IPS-NIHi11 (cell line): ENCODE measurements at regions not wholly inside any gene's neighbourhood (a gene's known extent, or its start where the extent isn't known, plus 50 kb on each side); places are given as distances from the start of the nearest gene placed in this dataset.
A peak's percentile ranks its signal among the peaks of the same experiment; 100 is the strongest.

Experiments used
- DNase-seq: peaks from one replicate; pipeline ENCODE4 v3.0.0; 2012; ENCODE audit warnings: mixed read lengths, low spot score

- DNase-seq, result no peak
These were observed 916.7 kb downstream of the TECRL start for GRCh38 chr4:63492515-63492914.

GRCh38 chr4:63464393-63464792 lies 944.9 kb downstream of the TECRL start:
- DNase-seq, result no peak

GRCh38 chr4:63460075-63460474 lies 949.2 kb downstream of the TECRL start:
- DNase-seq, result no peak

DNA sequence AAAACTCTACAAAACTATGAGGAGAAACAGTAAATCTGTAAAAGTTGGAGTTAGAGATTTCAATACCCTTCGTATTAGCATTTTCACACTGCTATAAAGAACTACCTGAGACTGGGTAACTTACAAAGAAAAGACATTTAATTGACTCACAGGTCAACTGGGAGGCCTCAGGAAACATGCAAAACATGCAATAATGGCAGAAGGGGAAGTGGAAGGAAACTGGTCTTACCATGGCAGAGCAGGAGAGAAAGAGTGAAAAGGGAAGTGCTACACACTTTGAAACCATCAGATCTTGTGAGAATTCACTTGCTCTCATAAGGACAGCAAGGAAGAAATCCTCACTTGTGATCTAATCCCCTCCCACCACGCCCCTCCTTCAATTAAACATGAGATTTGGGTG lies 949.9 kb downstream of the TECRL start:
- DNase-seq, result no peak

- no peak for DNase-seq
These were observed 951.2 kb downstream of the TECRL start for GRCh38 chr4:63458010-63458409.

- DNase-seq, result no peak
These were observed 969.0 kb downstream of the TECRL start for GRCh38 chr4:63440236-63440635.

DNA sequence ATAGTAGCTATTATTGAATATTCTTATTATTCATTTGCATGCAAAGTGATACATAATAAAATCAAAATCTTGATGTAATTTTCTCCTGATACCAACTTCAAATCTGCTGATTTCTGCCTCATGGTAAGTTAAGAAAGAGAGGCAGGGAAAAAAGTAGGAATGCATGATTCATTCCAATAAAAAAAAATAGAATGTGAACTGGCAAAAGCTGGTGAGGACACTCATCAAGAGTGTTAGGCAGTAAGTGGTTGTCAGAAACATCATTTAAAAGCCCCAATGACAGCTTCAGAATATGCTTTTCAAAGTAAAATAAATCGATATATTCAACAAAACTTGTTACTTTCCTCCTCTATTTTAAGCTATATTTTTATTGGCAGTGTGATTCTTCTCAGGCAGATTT lies 979.1 kb downstream of the TECRL start:
- DNase-seq, result no peak

DNA sequence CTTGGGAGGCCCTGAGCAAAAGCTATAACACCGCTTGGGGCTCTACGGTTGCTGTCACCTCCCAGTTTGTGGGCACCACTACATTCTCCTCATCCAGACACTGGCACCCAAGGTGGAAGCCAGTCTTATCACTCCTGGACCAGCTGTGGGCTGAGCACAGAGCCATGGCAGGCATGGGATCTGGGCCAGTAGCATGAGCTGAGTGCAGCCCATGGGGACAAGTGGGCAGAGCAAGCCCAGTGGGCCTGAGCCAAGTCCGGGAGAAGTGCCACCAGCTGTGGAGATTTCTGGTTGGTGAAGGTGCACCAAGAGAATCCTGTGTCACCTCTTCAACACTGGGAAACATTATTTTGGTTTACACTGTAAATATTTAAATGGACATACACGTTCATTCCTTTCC lies 1013.0 kb downstream of the TECRL start:
- DNase-seq, result no peak

DNA sequence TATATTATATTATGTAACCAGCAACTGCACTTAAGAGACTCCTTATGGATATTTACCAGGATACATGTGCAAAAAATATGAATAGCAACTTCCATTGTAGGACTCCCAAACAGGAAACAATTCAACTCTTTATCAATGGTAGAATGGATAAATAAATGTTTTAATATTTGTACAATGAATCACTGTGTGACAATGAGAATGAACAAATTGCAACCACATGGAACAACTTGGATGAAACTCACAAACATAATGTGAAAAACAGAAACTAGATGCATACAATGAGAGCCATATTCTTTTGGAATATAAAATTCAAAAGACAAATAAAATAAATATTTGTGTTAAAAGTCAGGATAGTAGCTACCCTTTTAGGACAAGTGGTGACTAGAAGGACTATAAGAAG lies 1015.7 kb downstream of the TECRL start:
- no peak for DNase-seq

DNA sequence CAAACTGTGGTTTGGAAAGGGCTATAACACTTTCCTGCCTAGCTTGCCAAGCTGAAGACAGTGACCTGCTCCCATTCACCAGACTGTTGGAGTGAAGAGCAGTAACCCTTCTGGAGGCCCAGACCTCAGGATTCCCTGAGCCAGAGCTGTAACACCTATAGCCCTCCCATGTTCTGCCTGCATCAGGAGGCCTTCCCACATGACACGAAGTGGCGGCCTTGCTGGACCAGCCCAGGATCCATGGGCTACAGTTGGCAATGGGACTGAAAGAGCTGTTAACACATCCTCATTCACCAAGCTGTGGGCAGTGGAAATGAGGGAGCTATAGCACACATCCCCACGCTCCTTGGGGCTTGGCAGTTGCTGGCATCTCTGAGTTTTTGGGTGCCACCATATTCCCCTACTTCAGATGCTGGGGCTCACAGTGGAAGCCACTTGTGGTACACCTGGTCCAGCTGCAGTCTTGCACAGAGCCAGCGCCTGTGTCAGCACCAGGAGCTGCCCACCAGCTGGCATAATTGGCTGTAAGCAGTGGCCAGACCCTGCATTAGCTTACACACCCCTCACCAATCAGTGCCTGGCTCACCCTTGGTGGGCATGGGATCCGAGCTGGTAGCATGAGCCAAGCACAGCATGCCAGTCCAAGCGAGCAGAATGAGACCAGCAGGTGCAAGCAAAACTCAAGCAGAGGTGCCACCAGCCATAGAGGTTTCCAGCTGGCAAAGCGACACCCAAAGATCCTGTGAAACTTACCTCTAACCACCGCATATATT lies 1029.3 kb downstream of the TECRL start:
- DNase-seq, result no peak

DNA sequence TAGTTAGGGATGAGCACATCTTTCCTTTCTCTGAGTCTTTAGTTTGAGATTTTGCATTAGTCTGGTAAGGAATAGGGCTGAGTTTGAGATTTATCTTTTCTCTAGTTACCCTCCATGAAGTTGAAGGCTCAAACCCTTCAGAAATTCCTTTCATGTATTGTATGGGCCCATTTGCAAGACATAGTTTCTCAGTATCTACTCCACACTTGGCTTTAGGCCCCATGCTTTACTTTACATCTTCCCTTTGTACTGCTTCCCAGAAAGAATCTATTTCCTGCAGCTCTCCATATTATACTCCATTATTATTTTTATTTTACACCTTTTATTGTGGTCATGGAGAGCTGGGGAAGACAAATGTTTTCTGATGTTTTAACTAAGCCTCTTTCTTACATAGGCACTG lies 1038.2 kb downstream of the TECRL start:
- DNase-seq, result peak; percentile 8

DNA sequence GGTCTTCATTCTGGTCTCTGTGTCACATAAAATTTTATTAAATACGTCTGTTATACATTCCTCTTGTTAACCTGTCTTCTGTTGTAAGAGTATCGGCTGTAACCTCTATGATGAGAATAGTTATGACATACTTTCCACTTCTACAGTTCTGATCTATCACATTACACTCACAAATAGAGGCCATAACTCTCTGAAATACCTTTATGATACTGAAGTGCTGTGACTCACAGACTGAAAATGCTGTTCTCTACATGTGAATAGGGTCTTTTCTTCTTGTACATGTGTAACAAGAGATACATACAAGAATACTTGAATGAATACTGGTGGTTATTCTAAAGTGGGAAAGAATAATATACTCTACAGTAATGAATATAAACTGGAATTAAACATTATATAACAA lies 1047.6 kb downstream of the TECRL start:
- DNase-seq, result no peak

- DNase-seq, result no peak
These were observed 1048.2 kb downstream of the TECRL start for GRCh38 chr4:63361066-63361465.

DNA sequence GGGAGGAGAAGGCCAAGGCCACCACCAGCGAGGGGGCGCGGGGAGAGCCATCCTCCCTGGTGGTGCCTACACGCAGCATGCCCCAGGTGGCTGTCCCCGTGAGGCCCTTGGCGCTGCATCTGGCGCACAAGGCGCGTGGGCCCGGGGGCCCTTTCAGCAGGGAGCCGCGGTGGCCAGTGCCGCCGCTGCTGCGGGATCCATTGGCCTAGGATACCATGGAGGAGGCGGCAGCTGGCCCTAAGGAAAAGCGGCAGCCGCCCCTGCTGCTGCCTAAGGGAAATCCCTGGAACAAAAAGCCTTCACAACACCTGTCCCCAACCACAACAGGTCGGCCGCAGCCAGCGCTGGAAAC lies 1059.6 kb downstream of the TECRL start:
- no peak for DNase-seq

DNA sequence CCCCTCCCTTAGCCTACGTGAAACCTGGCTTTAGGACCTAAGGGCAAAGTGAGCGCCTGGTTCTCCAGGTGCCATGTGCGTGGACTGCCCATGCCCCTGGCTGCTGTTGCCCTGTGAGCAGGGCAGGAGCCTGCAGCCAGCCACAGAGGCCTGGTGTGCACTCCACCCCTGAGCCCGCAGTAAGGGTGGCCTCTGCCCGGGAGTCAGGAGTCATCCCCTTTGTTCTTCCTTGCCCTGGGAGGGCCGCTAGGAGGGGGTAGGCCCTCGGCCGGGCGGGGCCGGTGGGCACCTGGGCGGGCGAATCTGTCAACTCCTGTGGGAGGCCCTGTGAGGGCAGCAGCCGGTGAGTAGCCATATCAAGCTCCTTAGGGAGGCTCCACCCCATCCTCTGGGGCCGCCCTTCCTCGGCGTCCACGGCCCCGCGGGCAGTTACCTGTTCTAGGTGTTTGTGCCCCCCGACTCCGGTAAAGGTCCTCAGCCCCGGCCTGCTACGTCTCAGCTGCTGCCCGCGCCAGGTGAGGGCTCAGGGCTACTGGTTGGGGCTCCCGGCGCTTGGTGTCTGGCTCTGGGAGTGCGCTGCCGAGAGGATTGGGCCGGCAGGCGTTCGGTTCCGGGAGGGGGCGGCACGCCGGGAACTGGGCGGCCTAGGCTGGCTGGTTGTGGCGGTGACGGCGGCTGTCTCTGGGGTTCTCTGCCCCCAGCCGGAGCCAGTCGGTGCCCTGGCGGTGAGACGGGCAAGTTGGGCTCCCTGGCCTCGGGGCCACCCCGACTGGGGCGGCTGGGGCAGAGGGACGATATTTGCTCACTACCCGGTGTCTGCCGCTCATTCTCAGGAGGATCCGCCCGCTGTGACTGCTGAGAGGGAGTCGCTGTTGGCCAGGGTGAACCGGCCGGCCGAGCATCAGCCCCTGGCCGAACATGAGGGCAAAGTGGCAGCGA lies 1060.2 kb downstream of the TECRL start:
- DNase-seq, result no peak

DNA sequence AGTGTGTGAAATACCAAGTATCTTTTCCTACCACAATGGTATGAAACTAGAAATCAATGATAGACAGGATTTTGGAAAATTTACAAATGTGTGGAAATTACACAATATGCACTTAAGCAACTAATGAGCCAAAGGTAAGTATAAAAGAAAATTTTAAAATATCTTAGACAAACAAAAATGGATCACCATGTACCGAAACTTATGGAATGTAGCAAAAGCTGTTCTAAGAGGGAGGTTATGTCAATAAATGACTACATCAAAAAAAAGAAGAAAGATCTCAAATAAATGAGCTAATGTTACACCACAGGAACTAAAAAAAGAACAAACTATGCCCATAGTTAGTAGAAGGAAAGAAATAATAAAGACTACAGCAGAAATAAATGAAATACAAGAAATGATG lies 1084.1 kb downstream of the TECRL start:
- no peak for DNase-seq

- DNase-seq, result no peak
These were observed 1092.6 kb downstream of the TECRL start for GRCh38 chr4:63316633-63317032.

GRCh38 chr4:63315651-63316050 lies 1093.6 kb downstream of the TECRL start:
- DNase-seq, result no peak

DNA sequence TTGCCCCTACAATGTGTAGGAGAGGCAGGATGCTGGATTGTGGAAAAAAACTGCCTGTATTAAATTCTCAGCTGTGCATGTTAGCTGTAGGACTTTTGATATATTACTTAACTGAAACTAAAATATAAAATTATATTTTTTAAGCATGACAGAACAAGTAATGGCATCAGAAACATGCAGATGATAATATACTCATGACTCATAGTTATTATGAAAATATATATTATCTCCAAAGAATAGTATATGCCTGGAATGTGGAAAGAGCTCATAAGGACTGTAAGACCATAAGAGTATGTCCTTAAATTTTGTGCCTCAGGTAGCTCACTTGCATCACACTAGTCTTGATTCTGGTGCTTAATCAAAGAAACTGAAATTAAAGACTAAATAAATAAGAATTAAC lies 1100.6 kb downstream of the TECRL start:
- no peak for DNase-seq

DNA sequence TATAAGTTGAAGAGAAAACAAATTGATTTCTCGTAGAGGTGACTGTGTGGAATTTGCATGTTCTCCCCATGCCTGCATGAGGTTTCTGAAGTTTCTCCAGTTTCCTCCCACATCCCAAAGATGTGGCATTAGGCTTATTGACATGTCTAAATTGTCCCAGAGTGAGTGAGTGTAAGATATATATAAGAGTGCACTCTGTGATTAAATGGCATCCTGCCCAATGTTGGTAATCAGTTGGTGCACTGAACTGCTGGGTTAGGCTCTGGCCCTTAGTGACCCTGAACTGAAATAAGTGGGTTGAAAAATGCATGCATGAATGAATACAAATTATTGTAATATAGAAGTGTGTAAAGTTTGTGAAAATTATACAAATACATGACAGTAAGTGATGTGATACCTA lies 1106.5 kb downstream of the TECRL start:
- no peak for DNase-seq

DNA sequence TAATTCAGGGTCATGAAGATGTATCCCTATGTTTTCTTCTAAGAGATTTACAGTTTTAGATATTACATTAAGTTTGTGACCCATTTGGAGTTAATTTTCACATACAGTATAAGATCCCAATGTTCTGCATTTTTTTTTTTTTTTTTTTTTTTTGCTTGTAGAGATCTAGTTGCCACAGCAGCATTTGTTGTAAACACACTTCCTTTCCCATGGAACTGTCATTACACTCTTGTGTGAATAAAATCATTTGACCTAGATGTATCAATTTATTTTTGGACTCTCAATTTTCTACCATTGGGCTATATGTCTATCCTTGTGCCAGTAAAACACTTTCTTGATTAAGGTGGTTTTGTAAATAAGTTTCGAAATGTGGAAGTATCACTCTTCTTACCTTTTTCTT lies 1107.2 kb downstream of the TECRL start:
- DNase-seq, result no peak

DNA sequence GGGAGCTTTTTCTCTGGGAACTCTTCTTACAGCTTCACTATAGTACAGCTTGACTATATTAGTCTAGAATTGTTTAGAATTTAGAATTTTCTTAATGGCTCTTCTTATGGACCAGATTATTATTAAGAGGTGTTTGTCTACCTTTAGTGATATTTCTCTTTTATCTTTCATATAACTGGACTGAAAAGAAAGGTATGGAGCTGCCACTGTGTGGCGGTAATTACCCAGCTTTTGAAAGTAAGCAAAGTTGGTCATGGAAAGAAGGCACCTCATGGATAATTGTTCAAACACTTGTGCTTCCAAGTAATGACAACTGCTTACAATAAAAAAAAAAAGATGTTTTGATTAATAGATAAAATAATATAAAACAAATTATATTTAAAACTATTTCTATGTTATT lies 1112.5 kb downstream of the TECRL start:
- no peak for DNase-seq

DNA sequence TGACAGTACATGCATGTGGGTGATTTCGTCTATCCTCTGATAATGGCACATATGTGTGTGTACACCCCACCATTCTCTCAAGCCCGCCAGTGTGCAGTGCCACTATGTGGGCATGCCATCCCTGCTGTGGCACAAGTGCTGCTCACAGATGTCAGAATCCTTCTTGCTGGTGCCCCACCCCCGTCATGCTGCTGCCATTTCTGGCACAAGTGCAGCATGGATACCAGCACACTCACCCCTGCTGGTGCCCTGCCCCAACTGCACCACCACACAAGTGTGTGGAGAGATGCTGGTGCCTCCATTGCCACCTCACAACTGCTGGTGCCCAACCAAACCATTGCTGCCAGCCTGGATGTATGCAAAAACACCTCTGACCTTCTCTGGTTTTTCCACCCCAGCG lies 1133.8 kb downstream of the TECRL start:
- DNase-seq, result no peak

DNA sequence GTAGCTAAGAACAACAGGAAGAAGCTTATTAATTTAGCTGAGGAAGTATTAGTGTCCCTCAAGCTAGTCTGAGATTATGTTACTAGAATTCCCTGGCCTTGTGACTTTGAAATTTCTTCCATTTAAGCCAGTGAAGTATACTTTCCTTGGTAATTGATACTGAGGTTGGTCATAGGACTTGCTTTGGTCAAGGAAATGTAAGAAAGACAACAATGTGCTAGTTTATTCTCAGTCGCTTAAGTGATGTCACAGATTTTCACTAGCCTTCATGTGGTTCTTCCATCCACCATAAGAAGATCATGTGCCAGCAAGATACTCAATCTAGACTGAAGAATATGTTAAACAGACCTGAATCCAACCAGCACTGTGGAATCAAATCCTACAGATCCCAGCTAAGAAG lies 1140.1 kb downstream of the TECRL start:
- no peak for DNase-seq
